ENCODE measurements at regions not wholly inside any gene's neighbourhood (a gene's known extent, or its start where the extent isn't known, plus 50 kb on each side); places are given as distances from the start of the nearest gene placed in this dataset.

- no peak for DNase-seq (ENCODE audit: low read depth)
- no peak overlapping the region for H3K4me3 ChIP-seq (ENCODE audit: low read depth, low read length)
- no peak for TF ChIP-seq CTCF (IDR thresholded peaks at IDR 0.05; ENCODE audit: control insufficient read depth, extremely low read depth, insufficient read depth)
Measured at GRCh38 chr14:95597784-95598211, 62.9 kb downstream of the GLRX5 start.

- no peak for DNase-seq (ENCODE audit: low read depth)
- TF ChIP-seq CTCF (IDR thresholded peaks at IDR 0.05; ENCODE audit: control insufficient read depth, extremely low read depth, insufficient read depth) = no peak
- no peak overlapping the region for H3K4me3 ChIP-seq (ENCODE audit: low read depth, low read length)
Measured at GRCh38 chr14:95601650-95602049, 66.8 kb downstream of the GLRX5 start.

- DNase-seq (ENCODE audit: low read depth) = no peak
- TF ChIP-seq CTCF (IDR thresholded peaks at IDR 0.05; ENCODE audit: control insufficient read depth, extremely low read depth, insufficient read depth) = no peak
- no peak overlapping the region for H3K4me3 ChIP-seq (ENCODE audit: low read depth, low read length)
Measured at GRCh38 chr14:95603415-95603814, 68.6 kb downstream of the GLRX5 start.

- no peak for DNase-seq (ENCODE audit: low read depth)
- TF ChIP-seq CTCF (IDR thresholded peaks at IDR 0.05; ENCODE audit: control insufficient read depth, extremely low read depth, insufficient read depth) = no peak
- H3K4me3 ChIP-seq (ENCODE audit: low read depth, low read length) = no peak overlapping the region
Measured at GRCh38 chr14:95606266-95606665, 71.4 kb downstream of the GLRX5 start.

- no peak for DNase-seq (ENCODE audit: low read depth)
- TF ChIP-seq CTCF (IDR thresholded peaks at IDR 0.05; ENCODE audit: control insufficient read depth, extremely low read depth, insufficient read depth) = no peak
- no peak overlapping the region for H3K4me3 ChIP-seq (ENCODE audit: low read depth, low read length)
Measured at GRCh38 chr14:95608637-95609235, 73.9 kb downstream of the GLRX5 start.

- DNase-seq (ENCODE audit: low read depth) = peak; percentile 21
- peak; percentile 81 for TF ChIP-seq CTCF (IDR thresholded peaks at IDR 0.05; ENCODE audit: control insufficient read depth, extremely low read depth, insufficient read depth)
- no peak overlapping the region for H3K4me3 ChIP-seq (ENCODE audit: low read depth, low read length)
Measured at GRCh38 chr14:95609398-95609990, 74.6 kb downstream of the GLRX5 start.

All from LNCaP clone FGC (cell line).